Stimulated activated CD4-positive, alpha-beta T cell treated with anti-CD3 and anti-CD28 coated beads, Interleukin-4, amount 100 ng/mL, for 4 hours (primary cell): ENCODE measurements at regions not wholly inside any gene's neighbourhood (a gene's known extent, or its start where the extent isn't known, plus 50 kb on each side); places are given as distances from the start of the nearest gene placed in this dataset.
"Not testable (repeated sequence)": the region's sequence is repeated elsewhere in the genome, so short reads cannot be mapped to it uniquely, and the experiment has no call there.

Source experiments
- DNase-seq, 2 experiments: peaks; one replicate each; pipeline ENCODE4 v3.0.0-alpha.2; 2020

- DNase-seq, result peak; percentile 53 to 79
Measured at GRCh38 chr9:124126648-124127646, 115.4 kb downstream of the LHX2 start.

GRCh38 chr9:124128568-124129166, 117.1 kb downstream of the LHX2 start:
- DNase-seq, result no peak

GRCh38 chr9:124130277-124131075, 118.9 kb downstream of the LHX2 start:
- no peak for DNase-seq

- DNase-seq, result not testable (repeated sequence)
Measured at GRCh38 chr9:124131518-124131917, 120.0 kb downstream of the LHX2 start.

GRCh38 chr9:124132671-124133147, 121.1 kb downstream of the LHX2 start:
- DNase-seq, result no peak

GRCh38 chr9:124133727-124134126, 122.2 kb downstream of the LHX2 start:
- peak in 1 of 2 experiments; percentile 10 for DNase-seq

- DNase-seq, result no peak
Measured at GRCh38 chr9:124134526-124134925, 123.0 kb downstream of the LHX2 start.

- no peak for DNase-seq
Measured at GRCh38 chr9:124135813-124136365, 121.9 kb upstream of the NEK6 start.

- DNase-seq, result no peak
Measured at GRCh38 chr9:124137009-124137943, 120.5 kb upstream of the NEK6 start.

- no peak for DNase-seq
Measured at GRCh38 chr9:124137944-124138335, 119.8 kb upstream of the NEK6 start.

GRCh38 chr9:124139001-124139400, 118.7 kb upstream of the NEK6 start:
- no peak for DNase-seq

- no peak for DNase-seq
Measured at GRCh38 chr9:124140941-124141568, 116.7 kb upstream of the NEK6 start.

- DNase-seq, result not testable (repeated sequence)
Measured at GRCh38 chr9:124144561-124145123, 113.1 kb upstream of the NEK6 start.

GRCh38 chr9:124146031-124146561, 111.7 kb upstream of the NEK6 start:
- no peak for DNase-seq

GRCh38 chr9:124149992-124150391, 107.8 kb upstream of the NEK6 start:
- DNase-seq, result no peak

- no peak for DNase-seq
Measured at GRCh38 chr9:124163760-124164255, 93.9 kb upstream of the NEK6 start.

GRCh38 chr9:124164811-124165210, 92.9 kb upstream of the NEK6 start:
- no peak for DNase-seq

GRCh38 chr9:124174433-124174832, 83.3 kb upstream of the NEK6 start:
- DNase-seq, result no peak

GRCh38 chr9:124177522-124177921, 80.2 kb upstream of the NEK6 start:
- DNase-seq, result not testable (repeated sequence)
